Endodermal cell (in vitro differentiated cells): ENCODE measurements at regions not wholly inside any gene's neighbourhood (a gene's known extent, or its start where the extent isn't known, plus 50 kb on each side); places are given as distances from the start of the nearest gene placed in this dataset.

ENCODE experiments used
- DNase-seq: peaks from one replicate; pipeline ENCODE4 v3.0.0-alpha.2; 2017
- H3K27ac ChIP-seq: 2 replicates; pipeline ENCODE4 v1.5.1; 2013; ENCODE audit warnings: mild to moderate bottlenecking, low read depth, low read length, moderate library complexity
- H3K27me3 ChIP-seq: 2 replicates; pipeline ENCODE4 v1.6.1; 2013; ENCODE audit warnings: mild to moderate bottlenecking, low read length, moderate library complexity; ENCODE audit not compliant: insufficient read depth, control insufficient read depth, poor library complexity, severe bottlenecking
- H3K36me3 ChIP-seq: 2 replicates; pipeline ENCODE4 v1.7.0; 2013; ENCODE audit warnings: mild to moderate bottlenecking, low read length, moderate library complexity; ENCODE audit not compliant: control insufficient read depth, insufficient read depth
- H3K4me1 ChIP-seq: one replicate; pipeline ENCODE4 v1.7.0; 2013; ENCODE audit warnings: low read length; ENCODE audit not compliant: control insufficient read depth, insufficient read depth
- H3K4me3 ChIP-seq: 2 replicates; pipeline ENCODE4 v1.5.1; 2013; ENCODE audit warnings: mild to moderate bottlenecking, low read length, moderate library complexity
- H3K9ac ChIP-seq: 2 replicates; pipeline ENCODE4 v1.6.1; 2013; ENCODE audit warnings: mild to moderate bottlenecking, low read length, moderate library complexity; ENCODE audit not compliant: poor library complexity, severe bottlenecking; ENCODE audit errors: extremely low read depth
- H3K9me3 ChIP-seq: 2 replicates; pipeline ENCODE4 v1.6.1; 2013; ENCODE audit warnings: mild to moderate bottlenecking, low read length, moderate library complexity; ENCODE audit not compliant: control insufficient read depth
- H3K27ac Mint-ChIP-seq: 2 replicates; pipeline ENCODE4 v1.8.0; 2020; ENCODE audit warnings: mixed read lengths
- H3K27me3 Mint-ChIP-seq: 2 replicates; pipeline ENCODE4 v1.8.0; 2021; ENCODE audit warnings: mild to moderate bottlenecking, mixed read lengths; ENCODE audit not compliant: insufficient read depth
- H3K36me3 Mint-ChIP-seq: 2 replicates; pipeline ENCODE4 v1.8.0; 2020; ENCODE audit warnings: low read depth, mixed read lengths
- H3K4me1 Mint-ChIP-seq: 2 replicates; pipeline ENCODE4 v1.8.0; 2020; ENCODE audit warnings: mixed read lengths
- H3K4me3 Mint-ChIP-seq: 2 replicates; pipeline ENCODE4 v1.8.0; 2020; ENCODE audit warnings: mild to moderate bottlenecking, moderate library complexity, mixed read lengths
- H3K9me3 Mint-ChIP-seq: 2 replicates; pipeline ENCODE4 v1.8.0; 2020; ENCODE audit warnings: mild to moderate bottlenecking, mixed read lengths
- CTCF ChIP-seq: fragments of 200-600 bp; sonication (generic); conservative IDR thresholded peaks from 2 replicates; pipeline ENCODE4 v1.5.0; 2021; ENCODE audit warnings: antibody characterized with exemption, mild to moderate bottlenecking
- WGBS, 2 experiments: methylation state at CpG; one replicate each; pipeline versions ENCODE4 v1.1.5 to v1.1.7; 2013; ENCODE audit warnings: missing lambda C conversion rate in 2 of 2, mixed read lengths in 1 of 2; ENCODE audit not compliant: insufficient coverage in 1 of 2, insufficient read length in 1 of 2; 5-methylcytosine and 5-hydroxymethylcytosine counted together

- H3K9ac ChIP-seq = no peak overlapping the region
- H3K27ac ChIP-seq = no peak overlapping the region
- H3K27ac Mint-ChIP-seq = no peak overlapping the region
- no peaks in the 10 kb centered on the region for H3K36me3 Mint-ChIP-seq
- no peaks in the 10 kb centered on the region for H3K27me3 Mint-ChIP-seq
- WGBS, 2 experiments = no CpG with 5 or more reads among the region's 4 CpGs
- H3K4me1 ChIP-seq = peaks cover 2% of the 10 kb centered on the region
- no peak for TF ChIP-seq CTCF
- H3K36me3 ChIP-seq = no peaks in the 10 kb centered on the region
- H3K4me3 ChIP-seq = no peak overlapping the region
- no peak for DNase-seq
- H3K4me1 Mint-ChIP-seq = peaks cover 10% of the 10 kb centered on the region
- H3K4me3 Mint-ChIP-seq = no peak overlapping the region
- H3K9me3 ChIP-seq = no peaks in the 10 kb centered on the region
- no peaks in the 10 kb centered on the region for H3K27me3 ChIP-seq
- H3K9me3 Mint-ChIP-seq = no peaks in the 10 kb centered on the region
These were observed 808.6 kb downstream of the USP25 start for GRCh38 chr21:16538405-16538804.

- 92 to 100% methylated on average over 1 to 7 of the region's 7 CpGs for WGBS, 2 experiments
- H3K27ac Mint-ChIP-seq = no peak overlapping the region
- TF ChIP-seq CTCF = no peak
- Histone ChIP-seq H3K4me3 (no peak overlapping the region), H3K27me3 (no peaks in the 10 kb centered on the region), H3K4me1 (peaks cover 2% of the 10 kb centered on the region), H3K27ac (no peak overlapping the region), H3K36me3 (no peaks in the 10 kb centered on the region), H3K9me3 (no peaks in the 10 kb centered on the region), H3K9ac (no peak overlapping the region)
- H3K4me3 Mint-ChIP-seq = no peak overlapping the region
- H3K27me3 Mint-ChIP-seq = no peaks in the 10 kb centered on the region
- DNase-seq = no peak
- H3K9me3 Mint-ChIP-seq = no peaks in the 10 kb centered on the region
- H3K4me1 Mint-ChIP-seq = peaks cover 10% of the 10 kb centered on the region
- no peaks in the 10 kb centered on the region for H3K36me3 Mint-ChIP-seq
These were observed 809.2 kb downstream of the USP25 start for GRCh38 chr21:16538936-16539440.

- WGBS, 2 experiments = 91 to 100% methylated on average over 2 to 3 of the region's 3 CpGs
- no peaks in the 10 kb centered on the region for H3K9me3 Mint-ChIP-seq
- Histone ChIP-seq H3K4me1 (no peaks in the 10 kb centered on the region), H3K4me3 (no peak overlapping the region), H3K27ac (no peak overlapping the region), H3K27me3 (no peaks in the 10 kb centered on the region), H3K9ac (no peak overlapping the region), H3K9me3 (no peaks in the 10 kb centered on the region), H3K36me3 (no peaks in the 10 kb centered on the region)
- H3K36me3 Mint-ChIP-seq = no peaks in the 10 kb centered on the region
- no peak for DNase-seq
- H3K27ac Mint-ChIP-seq = no peak overlapping the region
- TF ChIP-seq CTCF = no peak
- no peaks in the 10 kb centered on the region for H3K27me3 Mint-ChIP-seq
- H3K4me1 Mint-ChIP-seq = no peaks in the 10 kb centered on the region
- no peak overlapping the region for H3K4me3 Mint-ChIP-seq
These were observed 811.4 kb downstream of the USP25 start for GRCh38 chr21:16540966-16541727.
